ENCODE measurements at regions not wholly inside any gene's neighbourhood (a gene's known extent, or its start where the extent isn't known, plus 50 kb on each side); places are given as distances from the start of the nearest gene placed in this dataset.

- no peaks in the 10 kb centered on the region for H3K36me3 Mint-ChIP-seq
- no peak overlapping the region for H3K9ac ChIP-seq (ENCODE audit: insufficient read depth, low read length, poor library complexity, severe bottlenecking)
- H3K4me1 Mint-ChIP-seq: peaks cover 5% of the 10 kb centered on the region
- no peaks in the 10 kb centered on the region for H4K20me1 ChIP-seq (ENCODE audit: insufficient read depth, low read length)
- WGBS (ENCODE audit: insufficient coverage): 28% methylated on average over 19 of the region's 19 CpGs
- H2AFZ ChIP-seq (ENCODE audit: insufficient read depth, low read depth, low read length, poor library complexity, severe bottlenecking): no peak overlapping the region
- H3K4me1 ChIP-seq (ENCODE audit: control insufficient read depth in 1 of 2, insufficient read depth in 2 of 2, low read length in 2 of 2): peaks cover 0 to 4% of the 10 kb centered on the region in 2 donors
- H3K4me3 ChIP-seq (replicated peaks in 1 of 3; ENCODE audit: low read depth in 2 of 3, low read length in 3 of 3): no peak overlapping the region
- no peak overlapping the region for H3K27ac Mint-ChIP-seq
- H3K9me3 ChIP-seq (replicated peaks in 1 of 2; ENCODE audit: control insufficient read depth in 1 of 2, insufficient read depth in 1 of 2, low read length in 2 of 2): peaks cover 0 to 8% of the 10 kb centered on the region in 2 donors
- intact Hi-C loops (cut with micrococcal nuclease): no loop called here
- no peak overlapping the region for H3K4me2 ChIP-seq (replicated peaks; ENCODE audit: extremely low read depth, low read length, poor library complexity, severe bottlenecking)
- H3K27me3 ChIP-seq (ENCODE audit: control insufficient read depth in 2 of 2, insufficient read depth in 2 of 2, low read length in 2 of 2): peaks cover 15 to 31% of the 10 kb centered on the region in 2 donors
- no peak overlapping the region for H3K27ac ChIP-seq (ENCODE audit: low read depth in 1 of 2, low read length in 2 of 2)
- peaks cover 0 to 5% (median 0%) of the 10 kb centered on the region in 7 donors for H3K9me3 Mint-ChIP-seq
- H3K4me3 Mint-ChIP-seq: peak overlapping the region in 1 of 2 donors; percentile 39
- no peak for TF ChIP-seq CTCF (IDR thresholded peaks at IDR 0.05)
- H3K36me3 ChIP-seq (replicated peaks in 1 of 2; ENCODE audit: control insufficient read depth in 1 of 2, insufficient read depth in 2 of 2, low read length in 2 of 2): no peaks in the 10 kb centered on the region
- DNase-seq: no peak
- H3K27me3 Mint-ChIP-seq (ENCODE audit: low read depth in 3 of 3): peaks cover 29 to 42% (median 41%) of the 10 kb centered on the region in 3 donors
- H3K79me2 ChIP-seq (ENCODE audit: insufficient read depth, low read length): no peaks in the 10 kb centered on the region
Observed at GRCh38 chr15:83379579-83379959, 67.6 kb upstream of the SH3GL3 start.

GRCh38 chr15:83380059-83380458 is 67.1 kb upstream of the SH3GL3 start:
- Histone ChIP-seq H3K4me3 (replicated peaks in 1 of 3; ENCODE audit: low read depth in 2 of 3, low read length in 3 of 3) (no peak overlapping the region), H3K36me3 (replicated peaks in 1 of 2; ENCODE audit: control insufficient read depth in 1 of 2, insufficient read depth in 2 of 2, low read length in 2 of 2) (no peaks in the 10 kb centered on the region), H3K9me3 (replicated peaks in 1 of 2; ENCODE audit: control insufficient read depth in 1 of 2, insufficient read depth in 1 of 2, low read length in 2 of 2) (peaks cover 0 to 8% of the 10 kb centered on the region in 2 donors), H3K27ac (ENCODE audit: low read depth in 1 of 2, low read length in 2 of 2) (no peak overlapping the region), H3K79me2 (ENCODE audit: insufficient read depth, low read length) (no peaks in the 10 kb centered on the region), H4K20me1 (ENCODE audit: insufficient read depth, low read length) (no peaks in the 10 kb centered on the region), H3K4me1 (ENCODE audit: control insufficient read depth in 1 of 2, insufficient read depth in 2 of 2, low read length in 2 of 2) (peaks cover 0 to 4% of the 10 kb centered on the region in 2 donors), H3K4me2 (replicated peaks; ENCODE audit: extremely low read depth, low read length, poor library complexity, severe bottlenecking) (no peak overlapping the region), H2AFZ (ENCODE audit: insufficient read depth, low read depth, low read length, poor library complexity, severe bottlenecking) (no peak overlapping the region), H3K27me3 (ENCODE audit: control insufficient read depth in 2 of 2, insufficient read depth in 2 of 2, low read length in 2 of 2) (peaks cover 15 to 31% of the 10 kb centered on the region in 2 donors), H3K9ac (ENCODE audit: insufficient read depth, low read length, poor library complexity, severe bottlenecking) (no peak overlapping the region)
- no peaks in the 10 kb centered on the region for H3K36me3 Mint-ChIP-seq
- no peak for DNase-seq
- intact Hi-C loops (cut with micrococcal nuclease): no loop called here
- TF ChIP-seq CTCF (IDR thresholded peaks at IDR 0.05): no peak
- no peak overlapping the region for H3K27ac Mint-ChIP-seq
- peak overlapping the region in 1 of 2 donors; percentile 39 for H3K4me3 Mint-ChIP-seq
- peaks cover 5% of the 10 kb centered on the region for H3K4me1 Mint-ChIP-seq
- 49% methylated on average over 2 of the region's 2 CpGs for WGBS (ENCODE audit: insufficient coverage)
- peaks cover 29 to 42% (median 38%) of the 10 kb centered on the region in 3 donors for H3K27me3 Mint-ChIP-seq (ENCODE audit: low read depth in 3 of 3)
- peaks cover 0 to 5% (median 0%) of the 10 kb centered on the region in 7 donors for H3K9me3 Mint-ChIP-seq

All from CD14-positive monocyte (primary cell).